ENCODE measurements at regions not wholly inside any gene's neighbourhood (a gene's known extent, or its start where the extent isn't known, plus 50 kb on each side); places are given as distances from the start of the nearest gene placed in this dataset.

DNA sequence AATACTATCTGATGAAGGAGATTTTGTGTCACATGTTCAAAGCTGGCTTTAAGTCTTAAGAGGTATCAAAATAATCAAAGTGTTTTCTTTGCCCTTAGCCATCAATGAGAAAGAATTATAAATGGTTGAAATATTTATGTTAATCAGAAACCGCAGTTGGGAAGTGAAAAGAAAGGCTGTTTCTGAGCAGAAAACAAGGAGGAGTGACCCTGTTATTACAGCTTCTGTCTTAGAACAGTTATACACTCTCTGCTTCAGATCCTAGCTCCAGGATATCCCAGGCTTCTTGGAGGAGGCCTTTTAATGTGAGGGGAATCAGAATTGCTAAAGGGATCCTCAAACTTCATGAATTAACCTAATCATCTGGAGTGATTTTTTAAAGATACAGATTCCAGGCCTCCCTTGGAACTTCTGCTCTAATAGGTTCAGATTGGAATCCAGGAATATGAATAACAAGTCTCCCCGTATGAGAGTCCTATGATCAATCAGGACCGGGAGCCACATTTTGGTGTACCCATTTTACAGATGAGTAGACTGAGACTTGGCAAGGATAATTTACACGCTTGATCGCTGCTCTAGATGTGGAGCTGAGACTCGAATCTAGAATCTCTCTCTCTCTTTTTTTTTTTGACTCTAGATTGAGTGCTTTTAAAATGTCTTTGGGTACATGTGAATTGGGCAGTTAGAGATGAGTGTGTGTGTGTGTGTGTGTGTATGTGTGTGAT lies 50.8 kb upstream of the JAG1 start:
- no peak for DNase-seq (ENCODE audit: low read depth)

GRCh38 chr20:10728873-10729670 lies 55.3 kb upstream of the JAG1 start:
- no peak for DNase-seq (ENCODE audit: low read depth)

- DNase-seq (ENCODE audit: low read depth), result no peak
These were observed 56.0 kb upstream of the JAG1 start for GRCh38 chr20:10729785-10730184.

DNA sequence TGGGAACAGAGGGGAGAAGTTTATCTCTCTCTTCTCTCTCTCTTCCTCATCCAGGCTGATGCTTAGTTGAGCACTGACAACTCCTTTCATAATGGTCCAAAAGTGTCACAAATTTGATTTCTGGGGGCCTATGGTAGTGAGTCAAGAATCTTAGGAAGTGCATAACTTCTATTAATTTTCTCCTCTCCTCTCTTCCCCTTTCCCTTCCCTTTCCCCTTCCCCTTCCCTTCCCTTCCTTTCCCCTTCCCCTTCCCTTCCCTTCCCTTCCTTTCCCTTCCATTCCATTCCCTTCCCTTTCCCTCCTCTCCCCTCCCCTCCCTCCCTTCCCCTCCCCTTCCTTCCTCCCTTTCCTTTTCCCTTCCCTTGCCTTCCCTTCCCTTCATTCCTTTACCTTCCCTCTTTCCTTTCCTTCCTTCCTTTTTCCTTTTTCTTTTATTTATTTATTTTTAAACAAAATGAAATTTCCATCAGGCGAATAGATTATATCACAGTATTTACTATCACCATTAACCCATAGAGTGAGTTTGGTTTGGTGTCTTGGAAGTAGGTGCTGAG lies 56.9 kb upstream of the JAG1 start:
- no peak for DNase-seq (ENCODE audit: low read depth)

GRCh38 chr20:10731190-10731965 lies 57.6 kb upstream of the JAG1 start:
- no peak for DNase-seq (ENCODE audit: low read depth)

DNA sequence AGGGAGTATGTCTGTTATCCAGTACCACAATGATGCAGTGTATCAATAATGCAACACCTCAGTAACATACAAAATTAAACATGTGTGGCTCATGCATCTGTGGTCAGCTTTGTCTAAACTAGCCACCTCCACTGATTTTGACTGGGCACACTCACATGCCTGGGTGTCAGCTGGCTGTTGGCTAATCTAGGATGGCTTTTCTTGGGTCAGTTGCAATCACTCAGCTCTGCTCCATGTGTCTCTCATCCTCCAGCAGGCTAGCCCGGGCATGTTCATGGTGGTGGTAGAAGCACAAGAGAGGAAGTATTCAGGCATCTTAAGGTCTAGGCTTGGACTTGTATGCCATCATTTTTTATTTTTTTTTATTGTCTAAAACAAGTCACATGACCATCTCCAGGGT lies 59.3 kb upstream of the JAG1 start:
- DNase-seq (ENCODE audit: low read depth), result no peak

DNA sequence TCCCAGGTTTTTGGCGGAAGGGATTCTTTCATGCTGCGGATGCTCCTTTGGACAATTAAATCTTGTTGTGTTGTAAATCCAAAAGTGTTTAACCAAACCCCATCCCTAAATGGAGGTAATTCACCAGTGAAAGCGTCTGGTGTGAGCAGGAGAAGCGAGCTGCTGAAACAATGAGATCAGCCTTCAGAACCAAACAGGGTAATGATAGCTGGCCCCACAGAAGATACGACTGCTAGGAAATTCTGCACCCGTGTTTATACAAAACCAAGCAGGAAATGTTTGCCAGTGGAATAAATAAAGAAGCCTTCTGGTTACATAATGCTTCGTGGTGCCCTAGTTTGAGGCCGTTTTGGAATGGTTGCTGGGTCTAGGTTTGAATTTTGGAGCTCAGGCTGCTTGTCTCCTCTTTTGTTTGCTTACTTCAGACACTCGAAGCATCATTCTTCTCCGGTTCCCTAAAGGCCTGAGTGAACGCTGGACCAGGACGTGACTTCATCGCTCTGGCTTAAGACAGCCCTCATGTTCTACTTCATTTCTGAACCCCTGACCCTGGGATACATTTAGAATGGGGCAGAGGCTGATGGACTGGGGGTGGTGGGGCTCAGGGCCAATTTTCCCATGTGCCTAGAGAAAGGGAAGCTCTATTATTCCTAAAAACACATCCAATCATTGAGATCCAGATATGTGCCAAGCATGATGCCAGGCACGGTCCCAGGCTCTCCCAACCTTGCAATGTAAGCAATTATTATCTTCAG lies 61.6 kb upstream of the JAG1 start:
- DNase-seq (ENCODE audit: low read depth), result no peak

GRCh38 chr20:10739134-10739533 lies 65.3 kb upstream of the JAG1 start:
- DNase-seq (ENCODE audit: low read depth), result no peak

GRCh38 chr20:10739566-10739965 lies 65.8 kb upstream of the JAG1 start:
- no peak for DNase-seq (ENCODE audit: low read depth)

DNA sequence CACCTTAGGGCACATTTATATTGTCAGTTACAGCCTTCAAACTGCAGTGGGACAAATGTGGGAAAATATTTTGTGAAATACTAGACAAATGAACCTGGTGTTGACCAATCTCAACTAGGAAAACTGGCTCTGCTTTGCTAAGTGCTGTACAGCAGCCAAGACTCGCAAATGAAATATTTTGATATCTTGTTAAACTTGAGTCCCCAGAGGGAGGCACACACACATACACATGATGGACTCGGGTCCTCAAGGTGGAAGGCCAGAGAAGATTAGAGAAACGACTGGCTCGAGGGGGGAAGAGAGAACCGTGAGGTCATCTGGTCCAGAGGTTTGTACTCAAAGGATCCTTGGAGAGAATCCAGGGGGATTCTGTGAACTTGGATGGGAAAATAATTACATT lies 67.3 kb upstream of the JAG1 start:
- no peak for DNase-seq (ENCODE audit: low read depth)

DNA sequence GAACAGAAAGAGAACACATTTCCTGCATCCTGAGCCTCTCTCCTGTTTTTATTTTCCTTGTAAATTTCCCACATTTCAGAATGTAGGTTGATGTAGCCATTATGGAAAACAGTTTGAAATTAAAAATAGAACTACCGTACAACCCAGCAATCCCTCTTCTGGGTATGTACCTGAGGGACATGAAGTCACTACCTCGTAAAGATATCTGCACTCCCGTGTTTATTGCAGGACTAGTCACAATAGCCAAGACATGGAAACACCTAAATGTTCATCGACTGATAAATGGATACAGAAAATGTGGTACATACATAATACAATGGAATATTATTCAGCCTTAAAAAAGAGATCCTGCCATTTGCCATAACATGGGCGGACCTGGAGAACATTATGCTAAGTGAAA lies 72.0 kb upstream of the JAG1 start:
- no peak for DNase-seq (ENCODE audit: low read depth)

DNA sequence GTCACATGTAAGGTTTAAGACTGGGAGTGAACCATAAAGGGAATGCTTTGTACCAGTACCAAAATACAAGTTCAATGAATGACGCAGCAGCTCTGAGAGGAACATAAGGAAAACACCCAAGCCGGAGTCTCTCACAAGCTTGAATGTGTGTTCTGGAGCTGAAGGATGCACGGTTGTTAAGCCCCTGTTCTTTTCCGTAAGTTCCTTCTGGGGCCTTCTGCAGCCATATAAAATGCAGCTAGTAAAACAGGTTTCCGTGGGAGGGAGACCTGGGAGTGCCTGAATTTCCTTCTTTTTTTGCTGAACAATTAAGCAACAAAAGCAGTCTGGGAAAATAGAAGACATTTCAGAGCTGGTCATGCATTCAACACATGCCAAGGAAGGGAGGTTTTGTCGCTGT lies 73.2 kb upstream of the JAG1 start:
- DNase-seq (ENCODE audit: low read depth), result no peak

DNA sequence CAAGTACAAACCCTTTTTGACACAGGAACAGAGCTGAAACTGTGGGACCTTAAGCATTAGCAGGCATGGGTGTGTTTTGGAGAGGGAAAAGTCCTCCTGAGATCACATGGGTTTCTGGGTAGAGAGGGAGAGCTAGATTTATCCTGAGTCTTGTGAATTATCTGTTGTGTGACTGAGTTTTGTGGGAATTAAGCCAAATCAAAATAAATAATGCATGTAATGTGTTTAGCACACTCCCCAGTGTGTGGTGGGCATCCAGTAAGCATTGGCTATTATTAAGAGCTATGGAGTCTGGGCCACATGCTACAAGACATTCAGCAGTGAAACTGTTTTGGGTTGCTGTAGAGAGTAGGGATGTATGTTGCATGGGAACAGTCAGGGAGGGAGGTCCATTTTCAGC lies 75.3 kb upstream of the JAG1 start:
- no peak for DNase-seq (ENCODE audit: low read depth)

DNA sequence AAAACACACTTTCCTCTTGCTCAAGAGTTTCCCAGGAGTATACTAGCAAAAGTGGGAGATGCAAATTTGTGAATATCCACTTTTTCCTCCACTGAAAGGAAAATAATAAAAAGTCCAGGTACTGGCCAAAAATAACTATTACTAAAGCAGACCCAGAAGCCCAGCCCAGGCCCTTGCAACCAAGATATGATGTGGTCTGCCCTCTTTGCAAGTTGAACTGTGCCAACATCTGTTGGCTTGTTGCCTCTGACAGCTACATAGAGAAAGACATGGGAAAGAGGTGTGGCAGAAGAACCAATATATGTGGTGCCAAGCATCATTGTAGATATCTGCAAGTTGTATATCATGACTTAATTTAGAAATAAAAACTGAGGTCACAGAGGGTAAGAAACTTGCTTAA lies 78.4 kb upstream of the JAG1 start:
- DNase-seq (ENCODE audit: low read depth), result no peak

GRCh38 chr20:10754824-10755223 lies 81.0 kb upstream of the JAG1 start:
- DNase-seq (ENCODE audit: low read depth), result no peak

DNA sequence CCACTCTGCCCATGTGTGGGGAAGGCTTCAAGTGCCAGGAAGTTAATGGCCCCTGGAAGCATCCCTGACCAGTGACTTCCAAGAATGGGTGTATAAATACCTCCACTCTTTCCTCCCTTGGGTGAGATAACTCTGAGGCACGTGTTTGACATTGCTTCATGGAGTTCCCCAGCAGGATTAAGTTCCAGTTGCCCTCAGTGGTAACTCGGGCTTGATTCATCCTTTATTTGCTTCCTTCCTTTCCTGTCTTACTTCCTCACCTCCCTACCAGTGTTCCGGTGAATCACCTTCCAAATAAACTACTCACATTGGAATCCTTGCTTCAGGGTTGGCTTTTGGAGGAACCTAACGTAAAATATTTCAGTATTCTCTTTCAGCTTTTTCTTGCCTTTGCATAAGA lies 84.6 kb upstream of the JAG1 start:
- DNase-seq (ENCODE audit: low read depth), result no peak

DNA sequence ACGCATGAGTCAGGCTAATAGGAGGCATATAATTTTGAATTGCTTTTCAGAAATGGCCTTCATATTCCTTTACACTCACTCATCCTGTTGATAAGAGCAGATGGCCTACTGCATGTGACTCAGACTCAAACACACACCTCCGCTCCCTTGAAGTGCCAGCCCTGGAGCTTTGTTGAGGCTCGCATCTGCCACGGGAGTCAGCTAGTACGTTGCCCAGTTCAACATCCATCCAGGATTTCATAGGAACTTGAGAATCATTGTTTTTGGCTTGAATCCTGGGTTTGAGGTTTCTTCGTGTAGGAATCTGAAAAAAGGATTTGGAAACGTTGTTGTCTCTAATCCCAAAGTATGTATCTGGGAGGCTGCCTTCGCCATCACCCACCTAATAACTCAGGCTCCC lies 87.4 kb upstream of the JAG1 start:
- DNase-seq (ENCODE audit: low read depth), result no peak

DNA sequence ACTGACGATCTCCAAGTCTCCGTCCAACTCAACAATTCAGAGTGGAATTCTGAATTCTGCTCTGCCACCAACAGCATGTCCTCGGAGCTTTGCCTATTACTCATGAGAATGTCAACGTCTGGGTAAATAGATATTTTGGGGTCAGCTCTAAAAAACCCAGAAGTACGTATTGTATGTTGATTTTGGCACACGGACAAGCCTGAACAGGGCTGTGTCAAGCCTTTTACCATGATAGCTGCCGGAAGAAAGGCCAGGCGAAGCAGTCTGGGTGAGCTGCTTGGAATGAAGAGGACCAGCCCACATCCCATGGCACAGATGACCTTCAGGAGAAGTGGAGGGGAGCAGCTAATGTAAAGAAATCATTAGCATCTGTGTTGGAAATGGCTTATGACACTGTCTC lies 88.0 kb upstream of the JAG1 start:
- DNase-seq (ENCODE audit: low read depth), result no peak

GRCh38 chr20:10762216-10762615 lies 88.4 kb upstream of the JAG1 start:
- no peak for DNase-seq (ENCODE audit: low read depth)

DNA sequence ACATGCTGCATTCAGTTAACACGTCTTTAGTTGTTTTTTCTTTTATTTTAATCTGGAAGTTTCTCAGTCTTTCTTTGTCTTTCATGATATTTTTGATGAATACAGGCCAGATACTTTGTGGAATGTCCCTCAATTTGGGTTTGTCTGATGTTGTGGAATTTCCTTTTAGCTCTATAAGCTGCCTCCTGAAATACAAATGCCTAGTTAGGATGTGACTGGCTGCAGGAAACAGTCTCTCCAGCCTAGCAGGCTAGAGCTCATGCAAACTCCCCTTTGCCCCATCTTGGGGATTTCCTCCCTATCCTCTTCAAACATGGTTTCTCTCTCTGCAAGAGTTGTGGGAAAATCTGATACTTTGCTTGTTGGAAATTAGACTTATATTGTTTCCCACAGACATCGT lies 89.3 kb upstream of the JAG1 start:
- DNase-seq (ENCODE audit: low read depth), result no peak

- no peak for DNase-seq (ENCODE audit: low read depth)
These were observed 95.9 kb upstream of the JAG1 start for GRCh38 chr20:10769700-10770099.

- DNase-seq (ENCODE audit: low read depth), result no peak
These were observed 97.0 kb upstream of the JAG1 start for GRCh38 chr20:10770753-10771152.

Data from GM04504 (cell line).